Stimulated activated effector memory CD8-positive, alpha-beta T cell treated with anti-CD3 and anti-CD28 coated beads, Interleukin-12 subunit alpha, Interleukin-12 subunit beta, amount 100 ng/mL, for 72 hours (primary cell): ENCODE measurements at regions not wholly inside any gene's neighbourhood (a gene's known extent, or its start where the extent isn't known, plus 50 kb on each side); places are given as distances from the start of the nearest gene placed in this dataset.

Source experiments
- ATAC-seq: fragments of 150-1000 bp; cut with Tn5 transposase; 2 replicates; pipeline ENCODE4 v1.10.0; 2021
- DNase-seq, 2 donors: peaks; one replicate each; pipeline ENCODE4 v3.0.0; 2021 to 2022; ENCODE audit warnings: low spot score in 2 of 2
- H3K27ac Mint-ChIP-seq: one replicate; pipeline ENCODE4 v1.8.0; 2022; ENCODE audit warnings: mild to moderate bottlenecking, mixed read lengths
- H3K36me3 Mint-ChIP-seq: one replicate; pipeline ENCODE4 v1.8.0; 2022; ENCODE audit warnings: mild to moderate bottlenecking, mixed read lengths
- H3K4me1 Mint-ChIP-seq: one replicate; pipeline ENCODE4 v1.8.0; 2022; ENCODE audit warnings: mixed read lengths
- H3K4me3 Mint-ChIP-seq: one replicate; pipeline ENCODE4 v1.8.0; 2022; ENCODE audit warnings: mild to moderate bottlenecking, mixed read lengths
- H3K9me3 Mint-ChIP-seq: one replicate; pipeline ENCODE4 v1.8.0; 2022; ENCODE audit warnings: mixed read lengths

- no peak for DNase-seq
- ATAC-seq: no peak
- H3K4me1 Mint-ChIP-seq: no peaks in the 10 kb centered on the region
- H3K9me3 Mint-ChIP-seq: peaks cover 7% of the 10 kb centered on the region
- no peaks in the 10 kb centered on the region for H3K36me3 Mint-ChIP-seq
- H3K4me3 Mint-ChIP-seq: no peak overlapping the region
- H3K27ac Mint-ChIP-seq: no peak overlapping the region
Measured at GRCh38 chr4:31086756-31087330, 366.7 kb downstream of the PCDH7 start.

- DNase-seq (no peak), ATAC-seq (no peak)
- H3K36me3 Mint-ChIP-seq: no peaks in the 10 kb centered on the region
- no peak overlapping the region for H3K4me3 Mint-ChIP-seq
- no peaks in the 10 kb centered on the region for H3K4me1 Mint-ChIP-seq
- H3K27ac Mint-ChIP-seq: no peak overlapping the region
- H3K9me3 Mint-ChIP-seq: peaks cover 11% of the 10 kb centered on the region
Measured at GRCh38 chr4:31088600-31089230, 368.5 kb downstream of the PCDH7 start.

GRCh38 chr4:31089815-31090214 lies 369.6 kb downstream of the PCDH7 start:
- ATAC-seq (no peak), DNase-seq (no peak)
- Mint-ChIP-seq H3K27ac (no peak overlapping the region), H3K9me3 (peaks cover 10% of the 10 kb centered on the region), H3K36me3 (no peaks in the 10 kb centered on the region), H3K4me3 (no peak overlapping the region), H3K4me1 (no peaks in the 10 kb centered on the region)

GRCh38 chr4:31094474-31094873 lies 374.3 kb downstream of the PCDH7 start:
- no peak overlapping the region for H3K27ac Mint-ChIP-seq

GRCh38 chr4:31097999-31098398 lies 377.8 kb downstream of the PCDH7 start:
- DNase-seq (no peak), ATAC-seq (no peak)
- Mint-ChIP-seq H3K4me3 (no peak overlapping the region), H3K9me3 (no peaks in the 10 kb centered on the region), H3K4me1 (no peaks in the 10 kb centered on the region), H3K27ac (no peak overlapping the region), H3K36me3 (no peaks in the 10 kb centered on the region)

More at GRCh38 chr4:31094474-31094873, 374.3 kb downstream of the PCDH7 start:
- ATAC-seq (no peak), DNase-seq (no peak)
- H3K4me3 Mint-ChIP-seq: no peak overlapping the region
- no peaks in the 10 kb centered on the region for H3K4me1 Mint-ChIP-seq
- no peaks in the 10 kb centered on the region for H3K36me3 Mint-ChIP-seq
- peaks cover 4% of the 10 kb centered on the region for H3K9me3 Mint-ChIP-seq

GRCh38 chr4:31100536-31100935 lies 380.4 kb downstream of the PCDH7 start:
- no peaks in the 10 kb centered on the region for H3K36me3 Mint-ChIP-seq
- no peaks in the 10 kb centered on the region for H3K4me1 Mint-ChIP-seq
- peaks cover 6% of the 10 kb centered on the region for H3K9me3 Mint-ChIP-seq
- DNase-seq (no peak), ATAC-seq (no peak)
- no peak overlapping the region for H3K27ac Mint-ChIP-seq
- no peak overlapping the region for H3K4me3 Mint-ChIP-seq

- Mint-ChIP-seq H3K4me1 (no peaks in the 10 kb centered on the region), H3K36me3 (no peaks in the 10 kb centered on the region), H3K9me3 (peaks cover 6% of the 10 kb centered on the region), H3K27ac (no peak overlapping the region), H3K4me3 (no peak overlapping the region)
- DNase-seq: no peak
- ATAC-seq: no peak
Measured at GRCh38 chr4:31104043-31104442, 383.9 kb downstream of the PCDH7 start.

- no peaks in the 10 kb centered on the region for H3K4me1 Mint-ChIP-seq
- H3K27ac Mint-ChIP-seq: no peak overlapping the region
- ATAC-seq: no peak
- DNase-seq: no peak
- no peak overlapping the region for H3K4me3 Mint-ChIP-seq
- H3K36me3 Mint-ChIP-seq: no peaks in the 10 kb centered on the region
- H3K9me3 Mint-ChIP-seq: peaks cover 6% of the 10 kb centered on the region
Measured at GRCh38 chr4:31104577-31104976, 384.4 kb downstream of the PCDH7 start.

- ATAC-seq: no peak
- no peaks in the 10 kb centered on the region for H3K36me3 Mint-ChIP-seq
- no peak for DNase-seq
- peaks cover 6% of the 10 kb centered on the region for H3K9me3 Mint-ChIP-seq
- H3K27ac Mint-ChIP-seq: no peak overlapping the region
- H3K4me1 Mint-ChIP-seq: no peaks in the 10 kb centered on the region
- H3K4me3 Mint-ChIP-seq: no peak overlapping the region
Measured at GRCh38 chr4:31106419-31106818, 386.2 kb downstream of the PCDH7 start.

GRCh38 chr4:31107362-31107761 lies 387.2 kb downstream of the PCDH7 start:
- Mint-ChIP-seq H3K9me3 (peaks cover 6% of the 10 kb centered on the region), H3K4me3 (no peak overlapping the region), H3K4me1 (no peaks in the 10 kb centered on the region), H3K36me3 (no peaks in the 10 kb centered on the region), H3K27ac (no peak overlapping the region)
- DNase-seq (no peak), ATAC-seq (no peak)

- no peak for ATAC-seq
- Mint-ChIP-seq H3K36me3 (no peaks in the 10 kb centered on the region), H3K4me3 (no peak overlapping the region), H3K9me3 (peaks cover 2% of the 10 kb centered on the region), H3K27ac (no peak overlapping the region), H3K4me1 (no peaks in the 10 kb centered on the region)
- DNase-seq: no peak
Measured at GRCh38 chr4:31108762-31109161, 388.6 kb downstream of the PCDH7 start.

GRCh38 chr4:31111790-31112189 lies 391.6 kb downstream of the PCDH7 start:
- no peaks in the 10 kb centered on the region for H3K36me3 Mint-ChIP-seq
- DNase-seq (no peak), ATAC-seq (no peak)
- H3K27ac Mint-ChIP-seq: no peak overlapping the region
- H3K4me1 Mint-ChIP-seq: no peaks in the 10 kb centered on the region
- no peak overlapping the region for H3K4me3 Mint-ChIP-seq
- H3K9me3 Mint-ChIP-seq: peaks cover 3% of the 10 kb centered on the region

- Mint-ChIP-seq H3K36me3 (no peaks in the 10 kb centered on the region), H3K27ac (no peak overlapping the region), H3K4me1 (no peaks in the 10 kb centered on the region), H3K4me3 (no peak overlapping the region), H3K9me3 (peaks cover 3% of the 10 kb centered on the region)
- ATAC-seq (no peak), DNase-seq (no peak)
Measured at GRCh38 chr4:31114816-31115215, 394.6 kb downstream of the PCDH7 start.

GRCh38 chr4:31124008-31124585 lies 403.9 kb downstream of the PCDH7 start:
- no peak overlapping the region for H3K4me3 Mint-ChIP-seq
- H3K27ac Mint-ChIP-seq: no peak overlapping the region
- no peaks in the 10 kb centered on the region for H3K4me1 Mint-ChIP-seq
- DNase-seq (no peak), ATAC-seq (no peak)
- no peaks in the 10 kb centered on the region for H3K36me3 Mint-ChIP-seq
- H3K9me3 Mint-ChIP-seq: peaks cover 12% of the 10 kb centered on the region

- DNase-seq (no peak), ATAC-seq (no peak)
- peaks cover 13% of the 10 kb centered on the region for H3K9me3 Mint-ChIP-seq
- H3K27ac Mint-ChIP-seq: no peak overlapping the region
- no peak overlapping the region for H3K4me3 Mint-ChIP-seq
- no peaks in the 10 kb centered on the region for H3K36me3 Mint-ChIP-seq
- H3K4me1 Mint-ChIP-seq: no peaks in the 10 kb centered on the region
Measured at GRCh38 chr4:31125061-31125460, 404.9 kb downstream of the PCDH7 start.

- Mint-ChIP-seq H3K4me3 (no peak overlapping the region), H3K4me1 (no peaks in the 10 kb centered on the region), H3K36me3 (no peaks in the 10 kb centered on the region), H3K27ac (no peak overlapping the region), H3K9me3 (peaks cover 10% of the 10 kb centered on the region)
- DNase-seq (no peak), ATAC-seq (no peak)
Measured at GRCh38 chr4:31125496-31125895, 405.3 kb downstream of the PCDH7 start.
